ENCODE measurements at regions not wholly inside any gene's neighbourhood (a gene's known extent, or its start where the extent isn't known, plus 50 kb on each side); places are given as distances from the start of the nearest gene placed in this dataset.

GRCh38 chr19:30309905-30310601 is 62.1 kb upstream of the ZNF536 start:
- peaks cover 2% of the 10 kb centered on the region for H3K9me3 Mint-ChIP-seq
- no peak for TF ChIP-seq CTCF (IDR thresholded peaks at IDR 0.05; ENCODE audit: unreplicated experiment)
- H3K4me3 Mint-ChIP-seq: no peak overlapping the region
- no peak for DNase-seq (ENCODE audit: low spot score in 2 of 2, unreplicated experiment in 2 of 2)
- H3K27me3 Mint-ChIP-seq (ENCODE audit: low read depth): peaks cover 33% of the 10 kb centered on the region
- no peak overlapping the region for H3K27ac Mint-ChIP-seq
- no peaks in the 10 kb centered on the region for H3K36me3 Mint-ChIP-seq
- no peaks in the 10 kb centered on the region for H3K4me1 Mint-ChIP-seq

GRCh38 chr19:30310602-30311263 is 61.5 kb upstream of the ZNF536 start:
- H3K9me3 Mint-ChIP-seq: peaks cover 7% of the 10 kb centered on the region
- no peak overlapping the region for H3K27ac Mint-ChIP-seq
- H3K4me1 Mint-ChIP-seq: no peaks in the 10 kb centered on the region
- no peaks in the 10 kb centered on the region for H3K36me3 Mint-ChIP-seq
- DNase-seq (ENCODE audit: low spot score in 2 of 2, unreplicated experiment in 2 of 2): no peak
- peaks cover 31% of the 10 kb centered on the region for H3K27me3 Mint-ChIP-seq (ENCODE audit: low read depth)
- no peak overlapping the region for H3K4me3 Mint-ChIP-seq
- TF ChIP-seq CTCF (IDR thresholded peaks at IDR 0.05; ENCODE audit: unreplicated experiment): no peak

- H3K27me3 Mint-ChIP-seq (ENCODE audit: low read depth): peaks cover 29% of the 10 kb centered on the region
- no peak overlapping the region for H3K27ac Mint-ChIP-seq
- H3K9me3 Mint-ChIP-seq: peaks cover 14% of the 10 kb centered on the region
- no peak for DNase-seq (ENCODE audit: low spot score in 2 of 2, unreplicated experiment in 2 of 2)
- H3K36me3 Mint-ChIP-seq: no peaks in the 10 kb centered on the region
- no peak for TF ChIP-seq CTCF (IDR thresholded peaks at IDR 0.05; ENCODE audit: unreplicated experiment)
- H3K4me1 Mint-ChIP-seq: no peaks in the 10 kb centered on the region
- H3K4me3 Mint-ChIP-seq: no peak overlapping the region
Observed at GRCh38 chr19:30311911-30312310, 60.3 kb upstream of the ZNF536 start.

GRCh38 chr19:30312582-30313352 is 59.4 kb upstream of the ZNF536 start:
- H3K4me3 Mint-ChIP-seq: no peak overlapping the region
- H3K36me3 Mint-ChIP-seq: no peaks in the 10 kb centered on the region
- no peaks in the 10 kb centered on the region for H3K4me1 Mint-ChIP-seq
- no peak for DNase-seq (ENCODE audit: low spot score in 2 of 2, unreplicated experiment in 2 of 2)
- peaks cover 14% of the 10 kb centered on the region for H3K9me3 Mint-ChIP-seq
- no peak for TF ChIP-seq CTCF (IDR thresholded peaks at IDR 0.05; ENCODE audit: unreplicated experiment)
- peaks cover 23% of the 10 kb centered on the region for H3K27me3 Mint-ChIP-seq (ENCODE audit: low read depth)
- no peak overlapping the region for H3K27ac Mint-ChIP-seq

- no peak for DNase-seq (ENCODE audit: low spot score in 2 of 2, unreplicated experiment in 2 of 2)
- H3K9me3 Mint-ChIP-seq: peaks cover 14% of the 10 kb centered on the region
- peaks cover 18% of the 10 kb centered on the region for H3K27me3 Mint-ChIP-seq (ENCODE audit: low read depth)
- TF ChIP-seq CTCF (IDR thresholded peaks at IDR 0.05; ENCODE audit: unreplicated experiment): no peak
- H3K4me1 Mint-ChIP-seq: no peaks in the 10 kb centered on the region
- no peak overlapping the region for H3K4me3 Mint-ChIP-seq
- no peak overlapping the region for H3K27ac Mint-ChIP-seq
- H3K36me3 Mint-ChIP-seq: no peaks in the 10 kb centered on the region
Observed at GRCh38 chr19:30313353-30313750, 58.8 kb upstream of the ZNF536 start.

Data from mesothelial cell of epicardium (in vitro differentiated cells).